HG03045 (cell line): ENCODE measurements at regions not wholly inside any gene's neighbourhood (a gene's known extent, or its start where the extent isn't known, plus 50 kb on each side); places are given as distances from the start of the nearest gene placed in this dataset.
"Not testable (repeated sequence)": the region's sequence is repeated elsewhere in the genome, so short reads cannot be mapped to it uniquely, and the experiment has no call there.

ENCODE experiments used
- ATAC-seq: cut with Tn5 transposase; IDR thresholded peaks from one replicate; pipeline ENCODE4 v1.9.1; 2021; ENCODE audit warnings: mild to moderate bottlenecking, moderate library complexity; ENCODE audit not compliant: unreplicated experiment

- no peak for ATAC-seq
Observed at GRCh38 chr7:119664601-119665000, 608.4 kb upstream of the KCND2 start.

DNA sequence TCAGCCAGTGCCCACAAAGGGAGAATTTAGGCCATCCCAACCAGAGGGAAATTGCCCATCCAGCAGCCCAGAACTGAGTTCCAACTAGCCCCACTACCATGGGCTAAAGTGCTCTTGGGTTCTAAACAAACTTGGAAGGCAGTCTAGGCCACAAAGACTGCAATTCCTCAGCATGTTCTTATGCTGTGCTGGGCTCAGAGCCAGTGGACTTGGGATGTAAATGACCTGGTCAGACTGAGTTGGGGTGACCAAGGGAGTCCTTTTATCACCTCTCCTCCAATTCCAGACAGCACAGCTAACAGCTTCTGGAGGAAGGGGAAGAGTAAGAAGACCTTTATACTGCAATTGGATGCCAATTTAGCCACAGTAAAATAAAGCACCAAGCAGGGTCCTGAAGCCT is 607.2 kb upstream of the KCND2 start:
- ATAC-seq, result no peak

- no peak for ATAC-seq
Observed at GRCh38 chr7:119681336-119681735, 591.6 kb upstream of the KCND2 start.

DNA sequence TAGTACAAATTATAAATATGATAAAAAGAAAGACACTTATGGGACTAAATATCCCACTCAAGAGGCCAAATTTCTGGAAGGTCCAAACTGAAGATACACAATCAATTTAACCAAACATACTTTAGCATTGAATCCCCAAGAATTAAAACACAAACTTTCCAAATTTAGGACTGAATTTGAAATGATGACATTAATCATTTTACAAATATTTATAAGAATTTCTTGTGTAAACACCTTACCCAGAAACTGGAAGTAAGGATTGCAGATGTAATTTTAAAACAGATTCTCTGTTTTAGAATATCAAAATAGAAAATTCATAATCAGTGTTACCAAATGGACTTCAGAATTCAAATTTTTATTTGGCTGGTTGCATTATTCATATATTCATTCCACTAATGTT is 588.2 kb upstream of the KCND2 start:
- no peak for ATAC-seq

- ATAC-seq, result no peak
Observed at GRCh38 chr7:119685906-119686305, 587.1 kb upstream of the KCND2 start.

GRCh38 chr7:119688831-119689230 is 584.1 kb upstream of the KCND2 start:
- no peak for ATAC-seq

DNA sequence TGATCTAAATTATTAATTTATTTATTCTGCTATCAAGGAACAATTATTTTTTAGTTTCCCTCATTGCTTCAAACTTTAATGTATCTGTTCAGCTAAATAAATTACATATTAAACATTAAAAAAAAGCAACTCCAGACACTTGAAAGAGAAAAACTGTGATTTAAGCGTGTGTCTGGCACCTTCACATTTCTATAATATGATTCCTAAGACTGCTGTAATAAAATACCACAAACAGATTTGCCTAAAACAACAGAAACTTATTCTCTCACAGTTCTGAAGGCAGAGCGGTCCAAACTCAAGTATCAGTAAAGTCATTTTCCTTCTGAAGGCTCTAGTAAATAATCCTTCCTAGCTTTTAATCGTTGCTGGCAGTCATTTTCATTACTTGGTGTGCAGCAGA is 580.4 kb upstream of the KCND2 start:
- ATAC-seq, result no peak

GRCh38 chr7:119694506-119694905 is 578.5 kb upstream of the KCND2 start:
- ATAC-seq, result no peak

DNA sequence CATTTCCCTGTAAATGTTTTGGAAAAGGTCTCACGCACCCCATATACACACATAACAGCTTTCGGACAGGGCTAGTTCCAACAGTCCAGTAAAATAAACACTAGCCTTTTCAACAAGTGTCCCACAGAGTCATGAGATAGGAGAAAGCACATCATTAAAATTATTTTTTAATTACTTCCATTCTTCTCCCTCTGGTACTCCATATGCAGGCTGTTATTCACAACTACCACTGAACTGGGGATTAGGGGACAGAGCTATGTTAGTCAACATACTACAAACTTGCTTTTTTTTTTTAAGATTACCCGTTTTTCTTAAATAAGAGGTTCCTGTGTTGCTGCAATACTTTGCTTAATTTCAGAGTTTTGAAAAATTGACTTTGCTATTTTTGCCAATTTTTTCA is 576.6 kb upstream of the KCND2 start:
- no peak for ATAC-seq

DNA sequence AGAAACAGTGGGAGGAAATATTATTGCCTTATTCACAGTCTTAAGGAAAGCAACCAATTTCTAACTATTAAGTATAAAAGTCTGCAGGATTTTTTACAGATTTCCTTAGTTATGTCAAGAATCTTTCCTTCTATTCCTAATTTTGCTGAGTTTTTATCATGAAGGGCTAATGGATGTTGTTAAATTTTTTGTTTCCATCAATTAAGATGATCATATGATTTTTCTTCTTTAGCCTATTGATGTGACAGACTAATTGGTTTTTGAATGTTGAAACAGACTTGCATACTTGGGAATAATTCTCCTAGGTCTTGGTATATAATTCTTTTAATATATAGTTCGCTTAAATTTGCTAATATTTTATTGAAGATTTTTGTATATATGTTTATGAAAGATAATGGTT is 569.1 kb upstream of the KCND2 start:
- ATAC-seq, result no peak

DNA sequence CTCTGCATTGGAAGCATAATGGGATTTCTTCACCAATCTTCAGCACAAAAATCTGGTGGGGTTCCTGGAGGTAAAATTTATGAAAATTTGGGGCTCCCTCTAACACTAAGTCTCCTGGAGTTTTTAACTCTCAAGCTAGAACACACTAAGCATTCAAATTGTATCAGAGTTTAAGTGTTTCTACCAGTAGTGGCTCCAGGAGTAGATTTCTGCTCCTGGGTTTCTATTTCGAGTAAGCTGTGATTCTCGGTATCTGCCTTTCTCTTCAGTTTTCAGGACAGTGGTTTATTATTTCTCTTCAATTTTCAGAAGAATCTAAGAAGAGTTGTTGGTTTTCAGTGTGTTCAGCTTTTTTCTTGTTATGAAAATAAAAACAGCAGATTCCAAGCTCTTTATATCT is 566.4 kb upstream of the KCND2 start:
- no peak for ATAC-seq

DNA sequence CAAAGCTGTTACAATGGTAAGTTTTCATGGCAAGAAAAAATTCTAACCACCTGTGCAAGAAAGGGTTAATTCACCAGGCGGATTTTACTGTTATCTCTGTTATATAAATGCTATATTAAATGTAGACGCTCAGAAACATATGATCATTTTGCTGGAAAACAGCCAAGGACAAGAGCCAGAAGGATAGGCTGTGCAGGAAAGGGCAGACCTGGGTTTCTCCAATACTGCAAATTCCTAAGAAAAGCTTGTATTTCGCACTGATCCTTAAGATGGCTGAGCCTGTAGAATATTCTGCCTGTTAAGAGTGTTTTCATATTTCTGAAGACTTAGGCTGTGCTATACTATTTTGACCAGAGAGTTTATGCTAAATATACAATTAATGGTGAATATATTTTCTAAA is 564.1 kb upstream of the KCND2 start:
- ATAC-seq, result no peak

- ATAC-seq, result no peak
Observed at GRCh38 chr7:119711104-119711503, 561.9 kb upstream of the KCND2 start.

GRCh38 chr7:119712886-119713462 is 560.0 kb upstream of the KCND2 start:
- no peak for ATAC-seq

- no peak for ATAC-seq
Observed at GRCh38 chr7:119713606-119714005, 559.4 kb upstream of the KCND2 start.

DNA sequence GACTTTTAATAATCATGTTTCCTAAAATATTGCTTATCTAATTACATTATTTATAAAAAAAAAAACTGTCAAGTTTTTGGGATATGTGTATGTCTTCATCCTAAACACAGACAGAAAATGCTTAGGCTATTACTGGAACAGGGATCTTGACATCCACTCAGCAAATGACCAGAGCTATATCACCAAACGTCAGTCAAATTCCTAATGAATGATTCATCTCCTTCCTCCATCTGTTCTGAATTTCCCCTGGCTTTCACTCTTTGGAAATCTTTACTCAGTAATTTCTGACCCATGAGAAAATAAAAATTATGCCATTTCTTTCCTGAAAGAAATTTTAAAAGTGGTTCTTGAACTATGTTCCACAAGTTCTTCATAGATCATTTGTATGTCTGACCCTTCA is 552.4 kb upstream of the KCND2 start:
- no peak for ATAC-seq

- no peak for ATAC-seq
Observed at GRCh38 chr7:119724041-119724792, 548.8 kb upstream of the KCND2 start.

- no peak for ATAC-seq
Observed at GRCh38 chr7:119733127-119733879, 539.7 kb upstream of the KCND2 start.

GRCh38 chr7:119737390-119737789 is 535.6 kb upstream of the KCND2 start:
- no peak for ATAC-seq

DNA sequence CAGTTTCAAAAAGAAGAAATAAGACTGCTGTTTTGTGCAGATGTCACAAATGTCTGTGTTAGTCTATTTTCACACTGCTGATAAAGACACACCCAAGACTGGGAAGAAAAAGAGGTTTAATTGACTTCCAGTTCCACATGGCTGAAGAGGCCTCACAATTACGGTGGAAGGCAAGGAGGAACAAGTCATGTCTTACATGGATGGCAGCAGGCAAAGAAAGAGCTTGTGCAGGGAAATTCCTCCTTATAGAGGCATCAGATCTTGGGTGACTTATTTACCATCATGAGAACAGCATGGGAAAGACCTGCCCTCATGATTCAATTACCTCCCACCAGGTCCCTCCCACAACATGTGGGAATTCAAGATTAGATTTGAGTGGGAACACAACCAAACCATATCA is 527.7 kb upstream of the KCND2 start:
- ATAC-seq, result not testable (repeated sequence)

- no peak for ATAC-seq
Observed at GRCh38 chr7:119748251-119748860, 524.6 kb upstream of the KCND2 start.

GRCh38 chr7:119748991-119749390 is 524.0 kb upstream of the KCND2 start:
- no peak for ATAC-seq
